CD14-positive monocyte (primary cell): ENCODE measurements at regions not wholly inside any gene's neighbourhood (a gene's known extent, or its start where the extent isn't known, plus 50 kb on each side); places are given as distances from the start of the nearest gene placed in this dataset.

ENCODE experiments used
- DNase-seq, 3 donors: peaks; one replicate each; pipeline ENCODE4 v3.0.0-alpha.2; 2011 to 2022
- H2AFZ ChIP-seq: 2 replicates; pipeline ENCODE4 v1.6.0; 2012; ENCODE audit warnings: mild to moderate bottlenecking, low read depth, low read length, inconsistent platforms; ENCODE audit not compliant: insufficient read depth, poor library complexity, severe bottlenecking
- H3K27ac ChIP-seq, 2 donors: 1 replicate in 1 of 2; 2 replicates in 1 of 2; pipeline ENCODE4 v1.5.1; 2012 to 2013; ENCODE audit warnings: low read length in 2 of 2, control low read depth in 1 of 2, inconsistent platforms in 1 of 2, low read depth in 1 of 2, mild to moderate bottlenecking in 1 of 2
- H3K27me3 ChIP-seq, 2 donors: one replicate each; pipeline versions ENCODE4 v1.6.0 to v1.6.1; 2011 to 2013; ENCODE audit warnings: low read length in 2 of 2; ENCODE audit not compliant: control insufficient read depth in 2 of 2, insufficient read depth in 2 of 2
- H3K36me3 ChIP-seq, 2 donors: replicated peaks in 1 of 2; 1 replicate in 1 of 2; 2 replicates in 1 of 2; pipeline versions ENCODE4 v1.5.1 to v1.6.1; 2012 to 2013; ENCODE audit warnings: low read length in 2 of 2, control low read depth in 1 of 2, inconsistent platforms in 1 of 2, mild to moderate bottlenecking in 1 of 2; ENCODE audit not compliant: insufficient read depth in 2 of 2, control insufficient read depth in 1 of 2
- H3K4me1 ChIP-seq, 2 donors: 1 replicate in 1 of 2; 2 replicates in 1 of 2; pipeline versions ENCODE4 v1.5.1 to v1.6.1; 2012 to 2013; ENCODE audit warnings: low read length in 2 of 2, control low read depth in 1 of 2, inconsistent platforms in 1 of 2, mild to moderate bottlenecking in 1 of 2, moderate library complexity in 1 of 2; ENCODE audit not compliant: insufficient read depth in 2 of 2, control insufficient read depth in 1 of 2
- H3K4me2 ChIP-seq: replicated peaks from 2 replicates; pipeline ENCODE3; 2012; ENCODE audit warnings: low read length, moderate library complexity, mild to moderate bottlenecking; ENCODE audit not compliant: poor library complexity, severe bottlenecking; ENCODE audit errors: extremely low read depth
- H3K4me3 ChIP-seq, 3 experiments: fragments of 200-600 bp in 1 of 3; sonication (generic) in 1 of 3; replicated peaks in 1 of 3; 1 replicate in 2 of 3; 2 replicates in 1 of 3; pipeline ENCODE4 v1.5.1; 2011 to 2013; ENCODE audit warnings: low read length in 3 of 3, mild to moderate bottlenecking in 3 of 3, control low read depth in 2 of 3, low read depth in 2 of 3, inconsistent platforms in 1 of 3, moderate library complexity in 1 of 3
- H3K79me2 ChIP-seq: 2 replicates; pipeline ENCODE4 v1.6.0; 2012; ENCODE audit warnings: mild to moderate bottlenecking, control low read depth, inconsistent platforms, low read length, moderate library complexity; ENCODE audit not compliant: insufficient read depth
- H3K9ac ChIP-seq: 2 replicates; pipeline ENCODE4 v1.6.0; 2017; ENCODE audit warnings: low read length, mild to moderate bottlenecking; ENCODE audit not compliant: insufficient read depth, poor library complexity, severe bottlenecking
- H3K9me3 ChIP-seq, 2 donors: replicated peaks in 1 of 2; 1 replicate in 1 of 2; 2 replicates in 1 of 2; pipeline versions ENCODE4 v1.5.1 to v1.6.1; 2012 to 2013; ENCODE audit warnings: low read length in 2 of 2, control low read depth in 1 of 2; ENCODE audit not compliant: control insufficient read depth in 1 of 2, insufficient read depth in 1 of 2
- H4K20me1 ChIP-seq: 2 replicates; pipeline ENCODE4 v1.6.0; 2012; ENCODE audit warnings: mild to moderate bottlenecking, low read length, control low read depth, moderate library complexity; ENCODE audit not compliant: insufficient read depth
- H3K27ac Mint-ChIP-seq, 7 donors: one replicate each; pipeline ENCODE4 v1.8.0; 2020; ENCODE audit warnings: mild to moderate bottlenecking in 7 of 7, mixed read lengths in 7 of 7, moderate library complexity in 6 of 7, inconsistent platforms in 2 of 7
- H3K27me3 Mint-ChIP-seq, 3 donors: one replicate each; pipeline ENCODE4 v1.8.0; 2021 to 2022; ENCODE audit warnings: low read depth in 3 of 3, mild to moderate bottlenecking in 3 of 3, mixed read lengths in 3 of 3, moderate library complexity in 3 of 3, inconsistent platforms in 1 of 3
- H3K36me3 Mint-ChIP-seq, 2 donors: one replicate each; pipeline ENCODE4 v1.8.0; 2020; ENCODE audit warnings: mixed read lengths in 2 of 2, inconsistent platforms in 1 of 2, mild to moderate bottlenecking in 1 of 2
- H3K4me1 Mint-ChIP-seq: one replicate; pipeline ENCODE4 v1.8.0; 2020; ENCODE audit warnings: mild to moderate bottlenecking, mixed read lengths
- H3K4me3 Mint-ChIP-seq, 2 donors: one replicate each; pipeline ENCODE4 v1.8.0; 2020; ENCODE audit warnings: mild to moderate bottlenecking in 2 of 2, mixed read lengths in 2 of 2, moderate library complexity in 1 of 2
- H3K9me3 Mint-ChIP-seq, 7 donors: one replicate each; pipeline ENCODE4 v1.8.0; 2020 to 2022; ENCODE audit warnings: mixed read lengths in 7 of 7, mild to moderate bottlenecking in 6 of 7, moderate library complexity in 6 of 7, inconsistent platforms in 2 of 7
- CTCF ChIP-seq: fragments of 200-600 bp; IDR thresholded peaks from one replicate; pipeline ENCODE4 v1.8.0; 2022; ENCODE audit warnings: antibody characterized with exemption, mild to moderate bottlenecking
- WGBS: methylation state at CpG from one replicate; pipeline ENCODE4 v1.1.5; 2013; ENCODE audit warnings: missing lambda C conversion rate; ENCODE audit not compliant: insufficient coverage; 5-methylcytosine and 5-hydroxymethylcytosine counted together
- intact Hi-C, 2 donors: fragments of 100-400 bp; cut with micrococcal nuclease; formaldehyde crosslinking; loops; one replicate each; pipeline versions ENCODE4 v1.15.0 to v1.15.1; 2023

GRCh38 chr15:37252530-37252929 is 152.2 kb upstream of the MEIS2 start:
- no peak overlapping the region for H3K27ac ChIP-seq
- no peaks in the 10 kb centered on the region for H4K20me1 ChIP-seq
- no peaks in the 10 kb centered on the region for H3K36me3 Mint-ChIP-seq
- no peak overlapping the region for H3K4me3 ChIP-seq
- intact Hi-C loops = no loop called here
- no peak overlapping the region for H3K4me3 Mint-ChIP-seq
- 91% methylated on average over 2 of the region's 3 CpGs for WGBS
- H3K4me2 ChIP-seq = no peak overlapping the region
- peaks cover 0 to 9% (median 3%) of the 10 kb centered on the region in 7 donors for H3K9me3 Mint-ChIP-seq
- H3K9ac ChIP-seq = no peak overlapping the region
- no peaks in the 10 kb centered on the region for H3K4me1 ChIP-seq
- H3K4me1 Mint-ChIP-seq = no peaks in the 10 kb centered on the region
- H3K27me3 Mint-ChIP-seq = no peaks in the 10 kb centered on the region
- H3K9me3 ChIP-seq = peaks cover 0 to 4% of the 10 kb centered on the region in 2 donors
- H2AFZ ChIP-seq = no peak overlapping the region
- no peaks in the 10 kb centered on the region for H3K79me2 ChIP-seq
- TF ChIP-seq CTCF = no peak
- H3K27ac Mint-ChIP-seq = no peak overlapping the region
- no peaks in the 10 kb centered on the region for H3K27me3 ChIP-seq
- no peak for DNase-seq
- H3K36me3 ChIP-seq = no peaks in the 10 kb centered on the region

- Mint-ChIP-seq H3K27me3 (no peaks in the 10 kb centered on the region), H3K4me1 (no peaks in the 10 kb centered on the region)
- no peak for DNase-seq
Observed at GRCh38 chr15:37253877-37254276, 153.5 kb upstream of the MEIS2 start.

More at GRCh38 chr15:37253877-37254276, 153.5 kb upstream of the MEIS2 start:
- Histone ChIP-seq H4K20me1 (no peaks in the 10 kb centered on the region), H3K4me1 (no peaks in the 10 kb centered on the region), H3K36me3 (no peaks in the 10 kb centered on the region), H3K4me3 (no peak overlapping the region), H3K9me3 (peaks cover 0 to 4% of the 10 kb centered on the region in 2 donors), H3K9ac (no peak overlapping the region), H3K27ac (no peak overlapping the region), H3K4me2 (no peak overlapping the region), H3K79me2 (no peaks in the 10 kb centered on the region), H3K27me3 (no peaks in the 10 kb centered on the region), H2AFZ (no peak overlapping the region)
- Mint-ChIP-seq H3K36me3 (no peaks in the 10 kb centered on the region), H3K4me3 (no peak overlapping the region), H3K9me3 (peaks cover 0 to 9% (median 3%) of the 10 kb centered on the region in 7 donors), H3K27ac (no peak overlapping the region)
- intact Hi-C loops = no loop called here
- no peak for TF ChIP-seq CTCF
- WGBS = 92% methylated on average over 6 of the region's 7 CpGs
